ENCODE measurements at regions not wholly inside any gene's neighbourhood (a gene's known extent, or its start where the extent isn't known, plus 50 kb on each side); places are given as distances from the start of the nearest gene placed in this dataset.

GRCh38 chr18:46289463-46289862 lies 185.3 kb downstream of the HAUS1 start:
- Histone ChIP-seq H4K20me1 (ENCODE audit: insufficient read depth) (no peaks in the 10 kb centered on the region), H3K9me2 (ENCODE audit: insufficient read depth) (no peaks in the 10 kb centered on the region), H3K4me3 (replicated peaks in 1 of 2; ENCODE audit: low read depth in 1 of 2, low read length in 2 of 2) (no peak overlapping the region), H3K4me1 (ENCODE audit: control insufficient read depth in 1 of 2, insufficient read depth in 2 of 2, low read length in 2 of 2) (no peaks in the 10 kb centered on the region), H3K36me3 (ENCODE audit: control insufficient read depth in 1 of 2, insufficient read depth in 2 of 2, low read length in 2 of 2) (no peaks in the 10 kb centered on the region), H3K9me3 (ENCODE audit: control insufficient read depth in 1 of 2, insufficient read depth in 1 of 2, low read depth in 1 of 2, low read length in 2 of 2) (no peaks in the 10 kb centered on the region), H3K4me2 (ENCODE audit: low read length) (no peak overlapping the region), H3K27me3 (ENCODE audit: insufficient read depth, low read length) (no peaks in the 10 kb centered on the region), H3K9ac (ENCODE audit: low read length) (no peak overlapping the region), H3K27ac (ENCODE audit: low read depth, low read length) (no peak overlapping the region), H3K79me2 (ENCODE audit: insufficient read depth, low read length) (no peaks in the 10 kb centered on the region), H2AFZ (ENCODE audit: low read depth, low read length, poor library complexity, severe bottlenecking) (no peak overlapping the region)
- TF ChIP-seq RAD21 (IDR thresholded peaks at IDR 0.05; ENCODE audit: low read depth) (no peak), YY1 (IDR thresholded peaks at IDR 0.05; ENCODE audit: extremely low read depth, insufficient replicate concordance, low read depth, low read length) (no peak), CEBPB (IDR thresholded peaks at IDR 0.05; ENCODE audit: low read depth) (no peak), REST (IDR thresholded peaks at IDR 0.05; ENCODE audit: low read depth) (no peak), SRF (IDR thresholded peaks at IDR 0.05; ENCODE audit: low read depth) (no peak), EZH2 (IDR thresholded peaks at IDR 0.05) (no peak), ELF1 (IDR thresholded peaks at IDR 0.05; ENCODE audit: borderline replicate concordance, low read depth) (no peak), SP1 (IDR thresholded peaks at IDR 0.05; ENCODE audit: low read depth) (no peak), JUND (IDR thresholded peaks at IDR 0.05) (no peak), SIN3A (IDR thresholded peaks at IDR 0.05; ENCODE audit: low read depth) (no peak), FOSL1 (IDR thresholded peaks at IDR 0.05; ENCODE audit: low read depth) (no peak), TCF7L2 (IDR thresholded peaks at IDR 0.05; ENCODE audit: borderline replicate concordance, extremely low read depth, insufficient read depth, insufficient read length) (no peak), EZH2phosphoT487 (IDR thresholded peaks at IDR 0.05; ENCODE audit: borderline replicate concordance) (no peak), EGR1 (IDR thresholded peaks at IDR 0.05; ENCODE audit: low read depth) (no peak), POLR2AphosphoS5 (IDR thresholded peaks at IDR 0.05; ENCODE audit: low read depth, low read length) (no peak)
- TF ChIP-seq, protein P1, sequence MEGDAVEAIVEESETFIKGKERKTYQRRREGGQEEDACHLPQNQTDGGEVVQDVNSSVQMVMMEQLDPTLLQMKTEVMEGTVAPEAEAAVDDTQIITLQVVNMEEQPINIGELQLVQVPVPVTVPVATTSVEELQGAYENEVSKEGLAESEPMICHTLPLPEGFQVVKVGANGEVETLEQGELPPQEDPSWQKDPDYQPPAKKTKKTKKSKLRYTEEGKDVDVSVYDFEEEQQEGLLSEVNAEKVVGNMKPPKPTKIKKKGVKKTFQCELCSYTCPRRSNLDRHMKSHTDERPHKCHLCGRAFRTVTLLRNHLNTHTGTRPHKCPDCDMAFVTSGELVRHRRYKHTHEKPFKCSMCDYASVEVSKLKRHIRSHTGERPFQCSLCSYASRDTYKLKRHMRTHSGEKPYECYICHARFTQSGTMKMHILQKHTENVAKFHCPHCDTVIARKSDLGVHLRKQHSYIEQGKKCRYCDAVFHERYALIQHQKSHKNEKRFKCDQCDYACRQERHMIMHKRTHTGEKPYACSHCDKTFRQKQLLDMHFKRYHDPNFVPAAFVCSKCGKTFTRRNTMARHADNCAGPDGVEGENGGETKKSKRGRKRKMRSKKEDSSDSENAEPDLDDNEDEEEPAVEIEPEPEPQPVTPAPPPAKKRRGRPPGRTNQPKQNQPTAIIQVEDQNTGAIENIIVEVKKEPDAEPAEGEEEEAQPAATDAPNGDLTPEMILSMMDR (IDR thresholded peaks at IDR 0.05 in 2 of 3, conservative IDR thresholded peaks at IDR 0.05 in 1 of 3; ENCODE audit: borderline replicate concordance in 1 of 3, insufficient read depth in 1 of 3, low read depth in 2 of 3, low read length in 2 of 3) = no peak
- TF ChIP-seq, protein P2, sequence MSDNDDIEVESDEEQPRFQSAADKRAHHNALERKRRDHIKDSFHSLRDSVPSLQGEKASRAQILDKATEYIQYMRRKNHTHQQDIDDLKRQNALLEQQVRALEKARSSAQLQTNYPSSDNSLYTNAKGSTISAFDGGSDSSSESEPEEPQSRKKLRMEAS (IDR thresholded peaks at IDR 0.05) = no peak
- DNase-seq (ENCODE audit: low read depth, low spot score) (no peak), ATAC-seq (no peak)
- ChIA-PET CTCF (no interaction called here), RAD21 (ENCODE audit: low non-redundant PET in 1 of 2, low total read pairs in 2 of 2, uncharacterized antibody in 2 of 2, unreplicated experiment in 2 of 2) (no interaction called here), POLR2A (no interaction called here)
- intact Hi-C loops (cut with micrococcal nuclease) = no loop called here
- no TSS peak for BruUV-seq (replicated peaks)

All from HCT116 (cell line).